HEK293T (cell line): ENCODE measurements at regions not wholly inside any gene's neighbourhood (a gene's known extent, or its start where the extent isn't known, plus 50 kb on each side); places are given as distances from the start of the nearest gene placed in this dataset.

Experiments
- ARNT ChIP-seq: fragments of 450-650 bp; IDR thresholded peaks from 2 replicates; pipeline ENCODE4 v1.6.1; 2017; ENCODE audit warnings: mild to moderate bottlenecking
- BHLHE40 ChIP-seq: fragments of 450-650 bp; IDR thresholded peaks from 2 replicates; pipeline ENCODE4 v1.6.1; 2016; ENCODE audit warnings: mild to moderate bottlenecking, moderate library complexity, borderline replicate concordance
- CTBP1 ChIP-seq: fragments of 450-650 bp; IDR thresholded peaks from 2 replicates; pipeline ENCODE4 v1.6.1; 2016; ENCODE audit warnings: borderline replicate concordance
- FOXA1 ChIP-seq: fragments of 450-650 bp; IDR thresholded peaks from 2 replicates; pipeline ENCODE4 v1.6.1; 2016; ENCODE audit warnings: mild to moderate bottlenecking
- HDGF ChIP-seq: fragments of 450-650 bp; IDR thresholded peaks from 2 replicates; pipeline ENCODE4 v1.6.1; 2017; ENCODE audit warnings: antibody characterized with exemption, borderline replicate concordance
- LEF1 ChIP-seq: fragments of 450-650 bp; IDR thresholded peaks from 2 replicates; pipeline ENCODE4 v1.6.1; 2017; ENCODE audit warnings: mild to moderate bottlenecking, borderline replicate concordance
- NFRKB ChIP-seq: fragments of 450-650 bp; IDR thresholded peaks from 2 replicates; pipeline ENCODE4 v1.6.1; 2016; ENCODE audit warnings: mild to moderate bottlenecking, moderate library complexity
- PKNOX1 ChIP-seq: fragments of 450-650 bp; IDR thresholded peaks from 2 replicates; pipeline ENCODE4 v1.6.1; 2016
- SP1 ChIP-seq: fragments of 450-650 bp; IDR thresholded peaks from 2 replicates; pipeline ENCODE4 v1.6.1; 2017
- TARDBP ChIP-seq: fragments of 450-650 bp; IDR thresholded peaks from 2 replicates; pipeline ENCODE4 v1.6.1; 2016
- ZNF384 ChIP-seq: fragments of 450-650 bp; IDR thresholded peaks from 2 replicates; pipeline ENCODE4 v1.6.1; 2016

DNA sequence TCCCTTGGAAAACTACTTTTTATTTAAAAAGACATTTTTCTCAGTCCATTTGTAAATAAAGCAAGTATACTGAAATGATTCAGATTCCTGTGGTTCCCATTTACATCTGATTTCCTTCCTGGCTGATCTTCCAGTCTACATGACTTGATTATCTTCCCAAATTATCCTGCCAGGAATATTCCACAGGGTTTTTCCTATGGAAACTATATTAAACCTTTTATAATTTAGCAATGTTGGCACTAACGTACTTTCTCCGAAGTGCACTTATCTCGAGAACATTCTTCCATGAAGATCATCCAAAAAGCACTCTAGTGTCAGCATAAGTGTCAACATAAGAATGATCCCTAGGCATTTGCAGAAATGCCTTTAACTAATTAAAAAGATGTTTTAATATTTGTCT is 347.7 kb upstream of the KIF2B start:
- TF ChIP-seq BHLHE40 (no peak), ZNF384 (no peak), ARNT (no peak), CTBP1 (no peak), FOXA1 (no peak), TARDBP (no peak), NFRKB (no peak), PKNOX1 (no peak), SP1 (no peak), HDGF (no peak), LEF1 (no peak)
